ENCODE measurements at regions not wholly inside any gene's neighbourhood (a gene's known extent, or its start where the extent isn't known, plus 50 kb on each side); places are given as distances from the start of the nearest gene placed in this dataset.
A peak's percentile ranks its signal among the peaks of the same experiment; 100 is the strongest.

DNA sequence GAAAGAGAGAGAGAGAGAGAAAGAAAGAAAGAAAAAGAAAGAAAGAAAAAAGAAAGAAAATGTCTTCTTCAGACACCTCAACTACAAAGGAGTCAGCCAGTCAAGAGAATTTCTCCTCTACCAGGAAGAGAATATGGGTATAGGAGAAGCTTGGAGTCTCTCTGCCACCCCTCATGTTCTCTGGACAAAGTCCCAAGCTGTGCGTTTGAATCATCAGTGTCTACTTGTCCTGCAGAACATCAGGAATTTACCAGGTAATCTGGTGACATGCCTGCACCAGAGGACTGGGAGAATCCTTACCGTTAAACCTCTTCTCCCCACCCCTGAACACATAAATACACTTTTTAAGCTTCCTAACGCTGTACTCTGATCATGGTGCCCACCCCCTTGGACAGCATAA lies 119.5 kb downstream of the TM9SF2 start:
- DNase-seq = no peak
- Histone ChIP-seq H3K4me3 (ENCODE audit: control insufficient read depth in 1 of 7, extremely low read depth in 1 of 7, insufficient read depth in 4 of 7, low read depth in 2 of 7, low read length in 6 of 7) (no peak overlapping the region), H3K9me3 (ENCODE audit: control extremely low read depth in 1 of 5, control insufficient read depth in 4 of 5, insufficient read depth in 2 of 5, low read depth in 1 of 5, low read length in 4 of 5) (no peaks in the 10 kb centered on the region), H3K27me3 (replicated peaks in 2 of 5; ENCODE audit: control insufficient read depth in 4 of 5, insufficient read depth in 5 of 5, low read length in 4 of 5) (no peaks in the 10 kb centered on the region), H3K27ac (ENCODE audit: insufficient read depth in 1 of 2, low read depth in 1 of 2, low read length in 2 of 2, poor library complexity in 1 of 2, severe bottlenecking in 2 of 2) (no peak overlapping the region), H3K4me1 (ENCODE audit: control extremely low read depth in 1 of 4, control insufficient read depth in 4 of 4, insufficient read depth in 4 of 4, low read length in 3 of 4) (peaks cover 0 to 3% (median 0%) of the 10 kb centered on the region in 4 experiments), H3K36me3 (ENCODE audit: control insufficient read depth in 4 of 4, insufficient read depth in 4 of 4, low read length in 3 of 4) (no peaks in the 10 kb centered on the region)
- WGBS (ENCODE audit: insufficient coverage) = 100% methylated on average over 3 of the region's 3 CpGs
- ChIA-PET POLR2A (no interaction called here), CTCF (no interaction called here)

DNA sequence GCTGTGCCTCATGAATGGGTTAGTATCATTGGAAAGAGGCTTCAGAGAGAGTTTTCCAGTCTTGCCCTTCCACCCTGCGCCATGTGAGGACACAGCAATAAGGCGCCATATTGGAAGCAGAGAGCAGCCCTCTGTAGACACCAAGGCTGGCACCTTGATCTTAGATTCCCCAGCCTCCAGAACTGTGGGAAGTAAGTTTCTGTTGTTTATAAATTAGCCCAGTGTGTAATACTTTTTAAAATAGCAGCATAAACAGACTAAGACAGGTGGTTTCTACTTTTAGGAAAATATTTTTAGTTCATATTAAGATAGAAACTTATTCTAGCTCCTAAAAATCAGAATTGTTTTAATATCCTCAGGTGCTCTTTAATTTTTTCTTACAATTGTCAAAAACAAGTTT lies 117.9 kb downstream of the TM9SF2 start:
- Histone ChIP-seq H3K27me3 (replicated peaks in 2 of 5; ENCODE audit: control insufficient read depth in 4 of 5, insufficient read depth in 5 of 5, low read length in 4 of 5) (no peaks in the 10 kb centered on the region), H3K36me3 (ENCODE audit: control insufficient read depth in 4 of 4, insufficient read depth in 4 of 4, low read length in 3 of 4) (no peaks in the 10 kb centered on the region), H3K9me3 (ENCODE audit: control extremely low read depth in 1 of 5, control insufficient read depth in 4 of 5, insufficient read depth in 2 of 5, low read depth in 1 of 5, low read length in 4 of 5) (no peaks in the 10 kb centered on the region), H3K4me3 (ENCODE audit: control insufficient read depth in 1 of 7, extremely low read depth in 1 of 7, insufficient read depth in 4 of 7, low read depth in 2 of 7, low read length in 6 of 7) (no peak overlapping the region), H3K27ac (ENCODE audit: insufficient read depth in 1 of 2, low read depth in 1 of 2, low read length in 2 of 2, poor library complexity in 1 of 2, severe bottlenecking in 2 of 2) (no peak overlapping the region), H3K4me1 (ENCODE audit: control extremely low read depth in 1 of 4, control insufficient read depth in 4 of 4, insufficient read depth in 4 of 4, low read length in 3 of 4) (peaks cover 0 to 7% (median 4%) of the 10 kb centered on the region in 4 experiments)
- no peak for DNase-seq
- WGBS (ENCODE audit: insufficient coverage) = 92% methylated on average over 2 of the region's 2 CpGs
- CTCF ChIA-PET = no interaction called here
- POLR2A ChIA-PET = interaction anchor here (0.6 kb wide), 1 partner anchor 744 kb away, joined by 3 read pairs; no protein-coding TSS in a partner anchor

DNA sequence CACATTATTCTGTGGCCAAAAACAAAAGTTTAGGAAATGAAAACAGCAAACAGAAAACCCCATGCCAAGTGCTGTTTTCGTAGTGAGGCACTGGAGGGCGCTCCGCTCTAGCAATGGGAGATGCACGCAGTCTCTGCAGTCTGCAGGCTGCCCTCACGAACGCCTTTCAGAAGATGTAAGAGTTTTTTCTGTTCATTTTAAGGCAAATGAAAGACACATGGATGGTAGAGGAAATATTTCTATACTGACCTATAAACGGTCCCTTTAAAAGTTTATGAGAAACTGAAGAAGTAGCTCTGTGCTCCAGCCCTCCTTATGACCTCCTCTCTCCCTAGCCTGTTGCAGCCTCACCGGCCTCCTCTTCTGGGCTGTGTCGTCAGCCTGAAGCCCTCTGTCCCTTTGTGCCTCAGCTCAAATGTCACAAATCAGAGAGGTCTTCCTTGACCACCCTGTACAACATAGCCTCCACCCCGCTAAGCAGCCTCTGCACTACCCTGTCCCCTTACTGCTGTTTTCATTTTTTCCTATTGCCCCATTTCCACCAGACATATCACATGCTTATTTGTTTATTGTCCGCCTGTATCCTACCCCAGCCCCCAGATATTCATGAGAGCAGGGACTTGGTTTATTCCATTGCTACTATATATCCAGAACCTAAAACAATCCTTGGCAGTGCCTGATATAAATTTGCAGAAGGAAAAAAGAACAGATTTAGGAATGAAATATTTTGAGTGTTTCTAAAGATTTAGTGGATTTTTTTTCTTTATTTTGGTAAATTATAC lies 116.4 kb downstream of the TM9SF2 start:
- 72% methylated on average over 9 of the region's 11 CpGs for WGBS (ENCODE audit: insufficient coverage)

DNA sequence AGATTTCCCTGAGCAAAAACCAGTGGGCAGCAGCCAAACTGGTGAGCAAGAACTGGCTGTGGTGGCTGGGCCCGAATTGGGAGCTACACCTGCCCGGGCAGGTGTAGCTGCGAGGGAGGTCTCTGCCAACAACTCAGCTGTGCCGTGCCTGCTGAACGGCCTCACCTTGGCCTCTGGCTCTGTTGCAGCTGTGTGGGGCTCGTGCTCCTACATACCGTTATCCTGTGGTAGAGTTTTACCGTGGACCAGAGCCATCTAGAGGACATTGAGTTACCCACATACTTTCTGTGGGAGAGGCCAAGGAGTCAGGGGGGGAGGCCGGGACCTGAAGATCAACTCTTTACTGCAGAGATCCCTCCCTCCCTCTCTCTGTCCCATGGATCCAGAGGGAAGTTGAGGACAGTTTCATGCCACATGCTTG lies 113.2 kb downstream of the TM9SF2 start:
- H3K27me3 ChIP-seq (replicated peaks in 2 of 5; ENCODE audit: control insufficient read depth in 4 of 5, insufficient read depth in 5 of 5, low read length in 4 of 5) = no peaks in the 10 kb centered on the region
- no peak overlapping the region for H3K27ac ChIP-seq (ENCODE audit: insufficient read depth in 1 of 2, low read depth in 1 of 2, low read length in 2 of 2, poor library complexity in 1 of 2, severe bottlenecking in 2 of 2)
- 32% methylated on average over 9 of the region's 9 CpGs for WGBS (ENCODE audit: insufficient coverage)
- H3K9me3 ChIP-seq (ENCODE audit: control extremely low read depth in 1 of 5, control insufficient read depth in 4 of 5, insufficient read depth in 2 of 5, low read depth in 1 of 5, low read length in 4 of 5) = no peaks in the 10 kb centered on the region
- CTCF ChIA-PET = interaction anchor here (0.8 to 3.0 kb wide), 10 partner anchors 12 to 177 kb away, joined by 3 to 15 read pairs (median 3); no protein-coding TSS in a partner anchor
- H3K4me1 ChIP-seq (ENCODE audit: control extremely low read depth in 1 of 4, control insufficient read depth in 4 of 4, insufficient read depth in 4 of 4, low read length in 3 of 4) = peaks cover 0 to 8% (median 5%) of the 10 kb centered on the region in 4 experiments
- H3K36me3 ChIP-seq (ENCODE audit: control insufficient read depth in 4 of 4, insufficient read depth in 4 of 4, low read length in 3 of 4) = no peaks in the 10 kb centered on the region
- POLR2A ChIA-PET = no interaction called here
- H3K4me3 ChIP-seq (ENCODE audit: control insufficient read depth in 1 of 7, extremely low read depth in 1 of 7, insufficient read depth in 4 of 7, low read depth in 2 of 7, low read length in 6 of 7) = peak overlapping the region in 1 of 7 experiments; percentile 24
- DNase-seq = peak; percentile 63 to 70 (median 70)

More for the DNA sequence above, 116.4 kb downstream of the TM9SF2 start:
- no peak overlapping the region for H3K4me3 ChIP-seq (ENCODE audit: control insufficient read depth in 1 of 7, extremely low read depth in 1 of 7, insufficient read depth in 4 of 7, low read depth in 2 of 7, low read length in 6 of 7)
- POLR2A ChIA-PET = interaction anchor here (0.7 kb wide), 1 partner anchor 939 kb away, joined by 3 read pairs; no protein-coding TSS in a partner anchor
- CTCF ChIA-PET = interaction anchor here (0.5 to 1.5 kb wide), 5 partner anchors 10 to 51 kb away, joined by 3 read pairs; no protein-coding TSS in a partner anchor
- no peak overlapping the region for H3K27ac ChIP-seq (ENCODE audit: insufficient read depth in 1 of 2, low read depth in 1 of 2, low read length in 2 of 2, poor library complexity in 1 of 2, severe bottlenecking in 2 of 2)
- H3K36me3 ChIP-seq (ENCODE audit: control insufficient read depth in 4 of 4, insufficient read depth in 4 of 4, low read length in 3 of 4) = no peaks in the 10 kb centered on the region
- no peaks in the 10 kb centered on the region for H3K27me3 ChIP-seq (replicated peaks in 2 of 5; ENCODE audit: control insufficient read depth in 4 of 5, insufficient read depth in 5 of 5, low read length in 4 of 5)
- DNase-seq = peak; percentile 21 to 57 (median 57)
- H3K4me1 ChIP-seq (ENCODE audit: control extremely low read depth in 1 of 4, control insufficient read depth in 4 of 4, insufficient read depth in 4 of 4, low read length in 3 of 4) = peaks cover 0 to 8% (median 5%) of the 10 kb centered on the region in 4 experiments
- H3K9me3 ChIP-seq (ENCODE audit: control extremely low read depth in 1 of 5, control insufficient read depth in 4 of 5, insufficient read depth in 2 of 5, low read depth in 1 of 5, low read length in 4 of 5) = no peaks in the 10 kb centered on the region

All from common myeloid progenitor, CD34-positive (primary cell).